ENCODE measurements at regions not wholly inside any gene's neighbourhood (a gene's known extent, or its start where the extent isn't known, plus 50 kb on each side); places are given as distances from the start of the nearest gene placed in this dataset.

DNA sequence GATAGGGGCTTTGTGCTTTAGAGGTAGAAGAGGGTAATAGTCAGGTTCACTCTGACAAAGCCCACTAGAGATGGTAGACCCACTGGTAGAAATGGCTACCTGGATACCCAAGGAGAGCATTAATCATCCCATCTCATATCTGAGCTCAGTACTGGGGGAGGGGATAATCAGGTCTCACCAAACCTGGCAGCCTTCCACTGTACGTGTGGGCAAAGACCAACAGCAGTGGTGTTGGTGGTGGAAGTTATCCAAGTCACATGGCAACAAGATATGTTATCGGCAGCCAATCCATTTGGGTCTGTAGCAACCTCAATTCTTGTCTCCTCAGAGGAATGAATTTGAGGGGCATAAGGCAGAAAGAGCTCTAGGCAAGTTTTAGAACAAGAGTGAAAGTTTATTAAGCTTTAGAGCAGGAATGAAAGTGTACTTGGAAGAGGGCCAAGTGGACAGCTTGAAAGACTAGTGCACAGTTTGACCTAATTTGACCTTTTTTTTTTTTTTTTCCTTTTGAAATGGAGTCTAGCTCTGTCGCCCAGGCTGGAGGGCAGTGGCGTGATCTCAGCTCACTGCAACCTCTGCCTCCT, 67.0 kb upstream of the CXCL13 start:
- no peaks in the 10 kb centered on the region for H3K27me3 ChIP-seq (ENCODE audit: insufficient read depth)
- peaks cover 4% of the 10 kb centered on the region for H3K27me3 Mint-ChIP-seq (ENCODE audit: insufficient read depth, low read depth, poor library complexity)
- H3K9me2 ChIP-seq (ENCODE audit: insufficient read depth) = peaks cover 13% of the 10 kb centered on the region
- TF ChIP-seq NANOG (IDR thresholded peaks at IDR 0.05; ENCODE audit: borderline replicate concordance) = no peak
- TF ChIP-seq ZNF331 (CRISPR knock-in tag; IDR thresholded peaks at IDR 0.05; ENCODE audit: low read depth) = no peak
- no peak for TF ChIP-seq EZH2phosphoT487 (IDR thresholded peaks at IDR 0.05; ENCODE audit: unreplicated experiment)
- TF ChIP-seq JUNB (IDR thresholded peaks at IDR 0.05; ENCODE audit: unreplicated experiment) = no peak
- no peak for TF ChIP-seq STAT1 (IDR thresholded peaks at IDR 0.05; ENCODE audit: unreplicated experiment)
- TF ChIP-seq ZNF114 (CRISPR knock-in tag; IDR thresholded peaks at IDR 0.05) = no peak
- no peak for TF ChIP-seq CREB1 (CRISPR knock-in tag; IDR thresholded peaks at IDR 0.05; ENCODE audit: low read depth)
- TF ChIP-seq, protein P1, sequence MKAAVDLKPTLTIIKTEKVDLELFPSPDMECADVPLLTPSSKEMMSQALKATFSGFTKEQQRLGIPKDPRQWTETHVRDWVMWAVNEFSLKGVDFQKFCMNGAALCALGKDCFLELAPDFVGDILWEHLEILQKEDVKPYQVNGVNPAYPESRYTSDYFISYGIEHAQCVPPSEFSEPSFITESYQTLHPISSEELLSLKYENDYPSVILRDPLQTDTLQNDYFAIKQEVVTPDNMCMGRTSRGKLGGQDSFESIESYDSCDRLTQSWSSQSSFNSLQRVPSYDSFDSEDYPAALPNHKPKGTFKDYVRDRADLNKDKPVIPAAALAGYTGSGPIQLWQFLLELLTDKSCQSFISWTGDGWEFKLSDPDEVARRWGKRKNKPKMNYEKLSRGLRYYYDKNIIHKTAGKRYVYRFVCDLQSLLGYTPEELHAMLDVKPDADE (IDR thresholded peaks at IDR 0.05) = no peak
- TF ChIP-seq POLR2AphosphoS5 (IDR thresholded peaks at IDR 0.05; ENCODE audit: low read depth) = no peak
- TF ChIP-seq, protein P2, sequence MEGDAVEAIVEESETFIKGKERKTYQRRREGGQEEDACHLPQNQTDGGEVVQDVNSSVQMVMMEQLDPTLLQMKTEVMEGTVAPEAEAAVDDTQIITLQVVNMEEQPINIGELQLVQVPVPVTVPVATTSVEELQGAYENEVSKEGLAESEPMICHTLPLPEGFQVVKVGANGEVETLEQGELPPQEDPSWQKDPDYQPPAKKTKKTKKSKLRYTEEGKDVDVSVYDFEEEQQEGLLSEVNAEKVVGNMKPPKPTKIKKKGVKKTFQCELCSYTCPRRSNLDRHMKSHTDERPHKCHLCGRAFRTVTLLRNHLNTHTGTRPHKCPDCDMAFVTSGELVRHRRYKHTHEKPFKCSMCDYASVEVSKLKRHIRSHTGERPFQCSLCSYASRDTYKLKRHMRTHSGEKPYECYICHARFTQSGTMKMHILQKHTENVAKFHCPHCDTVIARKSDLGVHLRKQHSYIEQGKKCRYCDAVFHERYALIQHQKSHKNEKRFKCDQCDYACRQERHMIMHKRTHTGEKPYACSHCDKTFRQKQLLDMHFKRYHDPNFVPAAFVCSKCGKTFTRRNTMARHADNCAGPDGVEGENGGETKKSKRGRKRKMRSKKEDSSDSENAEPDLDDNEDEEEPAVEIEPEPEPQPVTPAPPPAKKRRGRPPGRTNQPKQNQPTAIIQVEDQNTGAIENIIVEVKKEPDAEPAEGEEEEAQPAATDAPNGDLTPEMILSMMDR (conservative IDR thresholded peaks at IDR 0.05; ENCODE audit: low read depth in 2 of 2) = no peak
- no peak overlapping the region for H2AFZ ChIP-seq
- H3F3A ChIP-seq (replicated peaks; ENCODE audit: low read depth) = no peaks in the 10 kb centered on the region
- no peak overlapping the region for H3K27ac Mint-ChIP-seq
- H3K4me3 Mint-ChIP-seq = no peak overlapping the region
- H3K9me3 Mint-ChIP-seq = peaks cover 28% of the 10 kb centered on the region
- no peaks in the 10 kb centered on the region for H3K79me2 ChIP-seq (replicated peaks; ENCODE audit: insufficient read depth)
- H3K36me3 ChIP-seq (ENCODE audit: insufficient read depth) = no peaks in the 10 kb centered on the region
- no peaks in the 10 kb centered on the region for H4K20me1 ChIP-seq (replicated peaks; ENCODE audit: insufficient read depth)
- no peak overlapping the region for H3K27ac ChIP-seq (ENCODE audit: low read depth)
- H3K4me1 Mint-ChIP-seq = no peaks in the 10 kb centered on the region
- ATAC-seq = no peak
- no peaks in the 10 kb centered on the region for H3K4me1 ChIP-seq (ENCODE audit: insufficient read depth)
- no peak overlapping the region for H3K4me3 ChIP-seq
- DNase-seq (ENCODE audit: low spot score) = no peak
- H3K4me2 ChIP-seq = no peak overlapping the region
- H3K36me3 Mint-ChIP-seq (ENCODE audit: low read depth) = peaks cover 6% of the 10 kb centered on the region
